SK-N-SH (cell line): ENCODE measurements at regions not wholly inside any gene's neighbourhood (a gene's known extent, or its start where the extent isn't known, plus 50 kb on each side); places are given as distances from the start of the nearest gene placed in this dataset.

Experiments
- CTCF ChIA-PET: fragments of 300-600, 350-600 bp; formaldehyde crosslinking; extraction: SDS; loops from one replicate; lab custom pipeline; 2021; lab: Yijun Ruan, JAX
- POLR2A ChIA-PET: fragments of 350-600 bp; sonication (Branson Sonifier 250); formaldehyde crosslinking; extraction: SDS; loops from one replicate; lab custom pipeline; 2020; ENCODE audit warnings: antibody characterized with exemption, inconsistent platforms; lab: Yijun Ruan, JAX
- DNase-seq: peaks from one replicate; pipeline ENCODE4 v3.0.0; 2012
- H2AFZ ChIP-seq: fragments of 200-600 bp; sonication (generic); 2 replicates; pipeline ENCODE4 v1.8.1; 2016; ENCODE audit warnings: antibody characterized with exemption, mild to moderate bottlenecking, low read depth
- H3F3A ChIP-seq: fragments of 200-600 bp; sonication (generic); replicated peaks from 2 replicates; pipeline ENCODE3; 2016; ENCODE audit warnings: antibody characterized with exemption, mild to moderate bottlenecking; ENCODE audit not compliant: insufficient read depth
- H3K27ac ChIP-seq, 2 experiments: fragments of 200-500 bp in 1 of 2; fragments of 200-600 bp in 1 of 2; sonication (Bioruptor generic) in 1 of 2; sonication (generic), shearing (Covaris generic) in 1 of 2; 2 replicates each; pipeline versions ENCODE4 v1.5.1 to v1.6.1; 2014 to 2016; ENCODE audit warnings: low read depth in 2 of 2, inconsistent platforms in 1 of 2, low read length in 1 of 2, mild to moderate bottlenecking in 1 of 2, mixed read lengths in 1 of 2
- H3K27me3 ChIP-seq: fragments of 200-600 bp; sonication (generic), shearing (Covaris generic); 2 replicates; pipeline ENCODE4 v1.6.1; 2016; ENCODE audit warnings: mixed run types; ENCODE audit not compliant: insufficient read depth
- H3K36me3 ChIP-seq, 2 experiments: fragments of 200-500 bp in 1 of 2; fragments of 200-600 bp in 1 of 2; sonication (Bioruptor generic) in 1 of 2; sonication (generic) in 1 of 2; replicated peaks in 1 of 2; 2 replicates each; pipeline versions ENCODE3 to v1.5.1; 2014 to 2016; ENCODE audit warnings: low read length in 1 of 2, mild to moderate bottlenecking in 1 of 2; ENCODE audit not compliant: insufficient read depth in 2 of 2, control insufficient read depth in 1 of 2
- H3K4me1 ChIP-seq, 2 experiments: fragments of 200-500 bp in 1 of 2; fragments of 200-600 bp in 1 of 2; sonication (Bioruptor generic) in 1 of 2; sonication (generic), shearing (Covaris generic) in 1 of 2; 2 replicates each; pipeline versions ENCODE4 v1.5.1 to v1.6.1; 2014 to 2016; ENCODE audit warnings: low read depth in 1 of 2, low read length in 1 of 2, mixed run types in 1 of 2; ENCODE audit not compliant: insufficient read depth in 2 of 2, control insufficient read depth in 1 of 2
- H3K4me2 ChIP-seq: fragments of 200-600 bp; sonication (generic), shearing (Covaris generic); 2 replicates; pipeline ENCODE4 v1.6.1; 2017; ENCODE audit warnings: mixed run types
- H3K4me3 ChIP-seq, 2 experiments: fragments of 200-500 bp in 1 of 2; fragments of 200-600 bp in 1 of 2; sonication (Bioruptor generic) in 1 of 2; sonication (generic), shearing (Covaris generic) in 1 of 2; 2 replicates each; pipeline versions ENCODE4 v1.5.1 to v1.8.1; 2014 to 2016; ENCODE audit warnings: low read depth in 2 of 2, inconsistent platforms in 1 of 2, low read length in 1 of 2, mild to moderate bottlenecking in 1 of 2, mixed read lengths in 1 of 2, moderate library complexity in 1 of 2
- H3K79me2 ChIP-seq: fragments of 200-600 bp; sonication (generic); 2 replicates; pipeline ENCODE4 v1.8.1; 2017; ENCODE audit warnings: mild to moderate bottlenecking; ENCODE audit not compliant: insufficient read depth
- H3K9ac ChIP-seq: fragments of 200-600 bp; sonication (generic); 2 replicates; pipeline ENCODE4 v1.6.1; 2017; ENCODE audit warnings: mixed run types
- H3K9me2 ChIP-seq: fragments of 200-600 bp; sonication (generic); 2 replicates; pipeline ENCODE4 v1.6.1; 2017; ENCODE audit warnings: mixed run types
- H3K9me3 ChIP-seq: fragments of 200-600 bp; sonication (generic); 2 replicates; pipeline ENCODE4 v1.6.1; 2017; ENCODE audit warnings: mixed run types, mild to moderate bottlenecking, moderate library complexity
- H4K20me1 ChIP-seq: fragments of 200-600 bp; sonication (generic); 2 replicates; pipeline ENCODE4 v1.6.1; 2017; ENCODE audit warnings: mild to moderate bottlenecking, mixed run types; ENCODE audit not compliant: insufficient read depth
- FOSL2 ChIP-seq: IDR thresholded peaks from 2 replicates; pipeline ENCODE4 v1.4.0; 2012; ENCODE audit warnings: low read depth, mild to moderate bottlenecking, moderate library complexity, borderline replicate concordance
- GABPA ChIP-seq: IDR thresholded peaks from 2 replicates; pipeline ENCODE4 v1.4.0; 2012; ENCODE audit warnings: low read depth, mild to moderate bottlenecking
- GATA2 ChIP-seq: sonication (generic); formaldehyde crosslinking; IDR thresholded peaks from 2 replicates; pipeline ENCODE4 v1.5.0; 2020; ENCODE audit warnings: mild to moderate bottlenecking, missing genetic modification reagents
- JUND ChIP-seq: IDR thresholded peaks from 2 replicates; pipeline ENCODE4 v1.4.0; 2012
- MEF2A ChIP-seq: IDR thresholded peaks from 2 replicates; pipeline ENCODE4 v1.4.0; 2012; ENCODE audit warnings: low read depth, borderline replicate concordance
- NFIC ChIP-seq: IDR thresholded peaks from 2 replicates; pipeline ENCODE4 v1.4.0; 2012; ENCODE audit warnings: borderline replicate concordance
- NRF1 ChIP-seq: IDR thresholded peaks from 2 replicates; pipeline ENCODE4 v1.6.1; 2012; ENCODE audit warnings: low read depth, mild to moderate bottlenecking, low read length
- POLR2AphosphoS5 ChIP-seq: IDR thresholded peaks from 2 replicates; pipeline ENCODE4 v1.6.1; 2012; ENCODE audit warnings: low read depth, low read length
- RCOR1 ChIP-seq: fragments of 150-350 bp; IDR thresholded peaks from 2 replicates; pipeline ENCODE4 v1.6.1; 2017; ENCODE audit warnings: antibody characterized with exemption, low read length
- RXRA ChIP-seq: IDR thresholded peaks from 2 replicates; pipeline ENCODE4 v1.4.0; 2012; ENCODE audit warnings: low read depth, mild to moderate bottlenecking, borderline replicate concordance
- TCF12 ChIP-seq: IDR thresholded peaks from 2 replicates; pipeline ENCODE4 v1.4.0; 2012
- YY1 ChIP-seq: IDR thresholded peaks from 2 replicates; pipeline ENCODE4 v1.4.0; 2012; ENCODE audit warnings: low read depth, mild to moderate bottlenecking
- WGBS: methylation state at CpG from one replicate; pipeline ENCODE4 v1.1.6; 2017; ENCODE audit warnings: low lambda C conversion rate; 5-methylcytosine and 5-hydroxymethylcytosine counted together
- TF ChIP-seq, protein P1 (sequence below): IDR thresholded peaks from 2 replicates; pipeline ENCODE4 v1.4.0; 2012; ENCODE audit warnings: low read depth, borderline replicate concordance
- TF ChIP-seq, protein P2 (sequence below): IDR thresholded peaks from 2 replicates; pipeline ENCODE4 v1.4.0; 2012; ENCODE audit warnings: low read depth
- TF ChIP-seq, protein P3 (sequence below): IDR thresholded peaks from 2 replicates; pipeline ENCODE4 v1.4.0; 2012; ENCODE audit warnings: low read depth, borderline replicate concordance
- TF ChIP-seq, protein P4 (sequence below): IDR thresholded peaks from 2 replicates; pipeline ENCODE4 v1.6.1; 2012; ENCODE audit warnings: mild to moderate bottlenecking, low read depth, low read length, moderate library complexity
- TF ChIP-seq, protein P5 (sequence below): fragments of 200-600 bp; sonication (generic); IDR thresholded peaks from 2 replicates; pipeline ENCODE4 v1.6.1; 2017; ENCODE audit warnings: antibody characterized with exemption, mild to moderate bottlenecking, moderate library complexity

DNA sequence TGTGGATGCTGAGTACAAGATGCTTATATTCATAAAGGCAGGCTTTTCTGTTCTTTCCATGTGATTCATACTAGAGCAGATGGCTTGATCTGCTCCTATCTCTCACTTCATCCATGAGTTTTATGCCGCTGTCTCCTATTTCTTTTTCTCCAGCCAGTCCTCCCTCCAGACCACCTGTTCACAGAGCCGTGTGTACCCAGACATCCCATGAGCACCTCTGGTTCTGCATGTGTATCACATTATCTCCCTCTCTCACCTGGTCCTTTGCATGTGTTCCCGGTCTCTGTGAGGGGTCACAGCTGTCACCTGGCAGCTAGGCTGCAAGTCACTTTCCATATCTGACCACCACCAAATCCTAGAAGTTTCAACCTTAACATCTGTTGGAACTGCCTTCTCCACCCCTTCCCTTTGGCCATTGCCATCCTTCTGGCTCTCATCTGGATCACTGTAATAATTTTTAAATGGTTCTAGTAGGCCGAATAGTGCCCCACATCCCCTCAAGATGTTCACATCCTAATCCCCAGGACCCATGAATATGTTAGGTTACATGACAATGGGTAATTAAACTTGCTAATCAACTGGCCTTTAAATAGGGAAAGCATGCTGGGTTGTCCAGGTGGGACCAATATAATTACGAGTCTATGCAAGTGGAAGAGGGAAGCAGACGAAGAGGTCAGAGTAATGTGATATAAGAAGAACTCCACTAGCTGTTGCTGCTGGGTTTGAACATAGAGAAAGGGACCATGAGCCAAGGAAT lies 168.1 kb downstream of the SNAPC1 start:
- Histone ChIP-seq H2AFZ (no peak overlapping the region), H4K20me1 (no peaks in the 10 kb centered on the region), H3K9me3 (no peaks in the 10 kb centered on the region), H3K79me2 (no peaks in the 10 kb centered on the region), H3K4me3 (no peak overlapping the region), H3K4me1 (peaks cover 0 to 11% of the 10 kb centered on the region in 2 experiments; a peak in 2 of 4 replicates), H3K27ac (no peak overlapping the region), H3K4me2 (no peak overlapping the region), H3F3A (no peaks in the 10 kb centered on the region), H3K9me2 (no peaks in the 10 kb centered on the region), H3K36me3 (no peaks in the 10 kb centered on the region), H3K9ac (no peak overlapping the region), H3K27me3 (no peaks in the 10 kb centered on the region)
- 39% methylated on average over 6 of the region's 6 CpGs for WGBS
- ChIA-PET POLR2A (no interaction called here), CTCF (interaction anchor here (2.1 to 4.1 kb wide), 2 partner anchors 37 to 196 kb away, joined by 6 to 11 read pairs; no protein-coding TSS in a partner anchor)
- DNase-seq = no peak
- TF ChIP-seq, protein P1, sequence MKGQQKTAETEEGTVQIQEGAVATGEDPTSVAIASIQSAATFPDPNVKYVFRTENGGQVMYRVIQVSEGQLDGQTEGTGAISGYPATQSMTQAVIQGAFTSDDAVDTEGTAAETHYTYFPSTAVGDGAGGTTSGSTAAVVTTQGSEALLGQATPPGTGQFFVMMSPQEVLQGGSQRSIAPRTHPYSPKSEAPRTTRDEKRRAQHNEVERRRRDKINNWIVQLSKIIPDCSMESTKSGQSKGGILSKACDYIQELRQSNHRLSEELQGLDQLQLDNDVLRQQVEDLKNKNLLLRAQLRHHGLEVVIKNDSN = no peak
- TF ChIP-seq GATA2 (CRISPR knock-in tag) = no peak
- TF ChIP-seq POLR2AphosphoS5 = no peak
- no peak for TF ChIP-seq FOSL2
- TF ChIP-seq, protein P2, sequence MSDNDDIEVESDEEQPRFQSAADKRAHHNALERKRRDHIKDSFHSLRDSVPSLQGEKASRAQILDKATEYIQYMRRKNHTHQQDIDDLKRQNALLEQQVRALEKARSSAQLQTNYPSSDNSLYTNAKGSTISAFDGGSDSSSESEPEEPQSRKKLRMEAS = no peak
- TF ChIP-seq YY1 = no peak
- no peak for TF ChIP-seq JUND
- TF ChIP-seq MEF2A = no peak
- no peak for TF ChIP-seq TCF12
- TF ChIP-seq NFIC = no peak
- TF ChIP-seq, protein P3, sequence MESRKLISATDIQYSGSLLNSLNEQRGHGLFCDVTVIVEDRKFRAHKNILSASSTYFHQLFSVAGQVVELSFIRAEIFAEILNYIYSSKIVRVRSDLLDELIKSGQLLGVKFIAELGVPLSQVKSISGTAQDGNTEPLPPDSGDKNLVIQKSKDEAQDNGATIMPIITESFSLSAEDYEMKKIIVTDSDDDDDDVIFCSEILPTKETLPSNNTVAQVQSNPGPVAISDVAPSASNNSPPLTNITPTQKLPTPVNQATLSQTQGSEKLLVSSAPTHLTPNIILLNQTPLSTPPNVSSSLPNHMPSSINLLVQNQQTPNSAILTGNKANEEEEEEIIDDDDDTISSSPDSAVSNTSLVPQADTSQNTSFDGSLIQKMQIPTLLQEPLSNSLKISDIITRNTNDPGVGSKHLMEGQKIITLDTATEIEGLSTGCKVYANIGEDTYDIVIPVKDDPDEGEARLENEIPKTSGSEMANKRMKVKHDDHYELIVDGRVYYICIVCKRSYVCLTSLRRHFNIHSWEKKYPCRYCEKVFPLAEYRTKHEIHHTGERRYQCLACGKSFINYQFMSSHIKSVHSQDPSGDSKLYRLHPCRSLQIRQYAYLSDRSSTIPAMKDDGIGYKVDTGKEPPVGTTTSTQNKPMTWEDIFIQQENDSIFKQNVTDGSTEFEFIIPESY = no peak
- TF ChIP-seq, protein P4, sequence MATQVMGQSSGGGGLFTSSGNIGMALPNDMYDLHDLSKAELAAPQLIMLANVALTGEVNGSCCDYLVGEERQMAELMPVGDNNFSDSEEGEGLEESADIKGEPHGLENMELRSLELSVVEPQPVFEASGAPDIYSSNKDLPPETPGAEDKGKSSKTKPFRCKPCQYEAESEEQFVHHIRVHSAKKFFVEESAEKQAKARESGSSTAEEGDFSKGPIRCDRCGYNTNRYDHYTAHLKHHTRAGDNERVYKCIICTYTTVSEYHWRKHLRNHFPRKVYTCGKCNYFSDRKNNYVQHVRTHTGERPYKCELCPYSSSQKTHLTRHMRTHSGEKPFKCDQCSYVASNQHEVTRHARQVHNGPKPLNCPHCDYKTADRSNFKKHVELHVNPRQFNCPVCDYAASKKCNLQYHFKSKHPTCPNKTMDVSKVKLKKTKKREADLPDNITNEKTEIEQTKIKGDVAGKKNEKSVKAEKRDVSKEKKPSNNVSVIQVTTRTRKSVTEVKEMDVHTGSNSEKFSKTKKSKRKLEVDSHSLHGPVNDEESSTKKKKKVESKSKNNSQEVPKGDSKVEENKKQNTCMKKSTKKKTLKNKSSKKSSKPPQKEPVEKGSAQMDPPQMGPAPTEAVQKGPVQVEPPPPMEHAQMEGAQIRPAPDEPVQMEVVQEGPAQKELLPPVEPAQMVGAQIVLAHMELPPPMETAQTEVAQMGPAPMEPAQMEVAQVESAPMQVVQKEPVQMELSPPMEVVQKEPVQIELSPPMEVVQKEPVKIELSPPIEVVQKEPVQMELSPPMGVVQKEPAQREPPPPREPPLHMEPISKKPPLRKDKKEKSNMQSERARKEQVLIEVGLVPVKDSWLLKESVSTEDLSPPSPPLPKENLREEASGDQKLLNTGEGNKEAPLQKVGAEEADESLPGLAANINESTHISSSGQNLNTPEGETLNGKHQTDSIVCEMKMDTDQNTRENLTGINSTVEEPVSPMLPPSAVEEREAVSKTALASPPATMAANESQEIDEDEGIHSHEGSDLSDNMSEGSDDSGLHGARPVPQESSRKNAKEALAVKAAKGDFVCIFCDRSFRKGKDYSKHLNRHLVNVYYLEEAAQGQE = no peak
- TF ChIP-seq, protein P5, sequence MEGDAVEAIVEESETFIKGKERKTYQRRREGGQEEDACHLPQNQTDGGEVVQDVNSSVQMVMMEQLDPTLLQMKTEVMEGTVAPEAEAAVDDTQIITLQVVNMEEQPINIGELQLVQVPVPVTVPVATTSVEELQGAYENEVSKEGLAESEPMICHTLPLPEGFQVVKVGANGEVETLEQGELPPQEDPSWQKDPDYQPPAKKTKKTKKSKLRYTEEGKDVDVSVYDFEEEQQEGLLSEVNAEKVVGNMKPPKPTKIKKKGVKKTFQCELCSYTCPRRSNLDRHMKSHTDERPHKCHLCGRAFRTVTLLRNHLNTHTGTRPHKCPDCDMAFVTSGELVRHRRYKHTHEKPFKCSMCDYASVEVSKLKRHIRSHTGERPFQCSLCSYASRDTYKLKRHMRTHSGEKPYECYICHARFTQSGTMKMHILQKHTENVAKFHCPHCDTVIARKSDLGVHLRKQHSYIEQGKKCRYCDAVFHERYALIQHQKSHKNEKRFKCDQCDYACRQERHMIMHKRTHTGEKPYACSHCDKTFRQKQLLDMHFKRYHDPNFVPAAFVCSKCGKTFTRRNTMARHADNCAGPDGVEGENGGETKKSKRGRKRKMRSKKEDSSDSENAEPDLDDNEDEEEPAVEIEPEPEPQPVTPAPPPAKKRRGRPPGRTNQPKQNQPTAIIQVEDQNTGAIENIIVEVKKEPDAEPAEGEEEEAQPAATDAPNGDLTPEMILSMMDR = no peak
- no peak for TF ChIP-seq NRF1
- no peak for TF ChIP-seq RCOR1
- TF ChIP-seq RXRA = no peak
- TF ChIP-seq GABPA = no peak
